Esophagus (tissue), 2 donors: ENCODE measurements at regions not wholly inside any gene's neighbourhood (a gene's known extent, or its start where the extent isn't known, plus 50 kb on each side); places are given as distances from the start of the nearest gene placed in this dataset.

ENCODE experiments used
- H3K27ac ChIP-seq, 2 donors: one replicate each; pipeline ENCODE4 v1.5.1; 2013; ENCODE audit warnings: low read depth in 2 of 2, mild to moderate bottlenecking in 2 of 2, inconsistent platforms in 1 of 2, low read length in 1 of 2, moderate library complexity in 1 of 2
- H3K27me3 ChIP-seq, 2 donors: one replicate each; pipeline ENCODE4 v1.6.1; 2013; ENCODE audit warnings: low read length in 2 of 2, control low read depth in 1 of 2, mild to moderate bottlenecking in 1 of 2; ENCODE audit not compliant: insufficient read depth in 2 of 2, control insufficient read depth in 1 of 2
- H3K36me3 ChIP-seq, 2 donors: one replicate each; pipeline ENCODE4 v1.6.1; 2013; ENCODE audit warnings: low read length in 1 of 2; ENCODE audit not compliant: control insufficient read depth in 2 of 2, insufficient read depth in 2 of 2
- H3K4me1 ChIP-seq, 2 donors: one replicate each; pipeline ENCODE4 v1.6.1; 2013; ENCODE audit warnings: low read length in 1 of 2; ENCODE audit not compliant: control insufficient read depth in 2 of 2, insufficient read depth in 2 of 2
- H3K4me3 ChIP-seq, 2 donors: one replicate each; pipeline ENCODE4 v1.5.1; 2013; ENCODE audit warnings: low read length in 2 of 2, mild to moderate bottlenecking in 2 of 2, low read depth in 1 of 2, moderate library complexity in 1 of 2
- H3K9me3 ChIP-seq, 2 donors: one replicate each; pipeline ENCODE4 v1.6.1; 2013; ENCODE audit warnings: mild to moderate bottlenecking in 2 of 2, low read depth in 1 of 2, low read length in 1 of 2, moderate library complexity in 1 of 2; ENCODE audit not compliant: control insufficient read depth in 2 of 2, insufficient read depth in 1 of 2
- WGBS, 2 donors: extraction: QIAGEN DNeasy Blood & Tissue Kit; methylation state at CpG; one replicate each; pipeline ENCODE4 v1.1.7; 2013; 5-methylcytosine and 5-hydroxymethylcytosine counted together
- donor health status: healthy with polysubstance abuse.
- donor health status: Bipolar disorder and iron deficiency.

DNA sequence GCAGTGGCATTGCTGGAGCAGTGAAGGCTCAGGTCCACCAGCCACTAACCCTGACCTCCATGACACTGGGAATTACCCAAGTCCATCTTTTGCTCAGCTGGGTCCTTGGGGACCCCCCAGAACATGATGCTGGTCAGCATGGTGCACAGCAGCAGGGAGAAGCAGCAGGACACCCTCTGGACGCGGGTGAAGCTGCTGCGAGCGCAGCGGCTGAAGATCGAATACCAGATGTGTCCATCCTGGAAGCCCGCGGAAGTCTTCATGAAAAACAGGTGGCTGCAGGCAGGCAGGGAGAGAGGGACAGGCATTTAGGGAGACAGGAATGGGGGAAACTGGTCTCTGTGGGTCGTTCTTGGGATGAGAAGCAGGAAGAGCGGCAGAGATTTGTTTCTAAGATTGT, 53.4 kb upstream of the GCSH start:
- WGBS, 2 donors: 88 to 89% methylated on average over 10 of the region's 10 CpGs
- Histone ChIP-seq H3K27ac (no peak overlapping the region), H3K4me3 (no peak overlapping the region), H3K27me3 (no peaks in the 10 kb centered on the region), H3K4me1 (no peaks in the 10 kb centered on the region), H3K9me3 (no peaks in the 10 kb centered on the region), H3K36me3 (no peaks in the 10 kb centered on the region)

DNA sequence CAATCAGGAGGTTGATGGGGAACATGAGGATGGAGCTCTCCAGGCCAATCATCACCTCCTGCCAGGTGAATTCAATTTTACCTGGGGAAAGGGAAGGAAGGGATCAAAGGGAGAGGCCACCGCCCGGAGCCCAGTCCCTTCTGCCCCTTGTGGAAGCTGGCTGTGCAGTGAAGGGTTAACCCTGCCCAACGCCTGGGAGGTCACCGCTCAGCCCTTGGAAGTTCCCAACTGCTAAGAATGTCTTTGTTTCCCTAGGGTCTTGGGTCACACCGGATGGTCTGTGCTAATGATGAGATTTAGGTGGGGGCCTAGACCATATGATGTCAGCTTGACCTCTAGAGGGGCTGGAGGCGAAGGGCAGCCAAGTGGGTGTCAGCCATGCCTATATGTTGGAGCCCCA, 52.1 kb upstream of the GCSH start:
- Histone ChIP-seq H3K27me3 (no peaks in the 10 kb centered on the region), H3K4me3 (no peak overlapping the region), H3K36me3 (no peaks in the 10 kb centered on the region), H3K27ac (no peak overlapping the region), H3K4me1 (no peaks in the 10 kb centered on the region), H3K9me3 (no peaks in the 10 kb centered on the region)
- 56 to 62% methylated on average over 6 of the region's 6 CpGs for WGBS, 2 donors
